GM19438 (cell line): ENCODE measurements at regions not wholly inside any gene's neighbourhood (a gene's known extent, or its start where the extent isn't known, plus 50 kb on each side); places are given as distances from the start of the nearest gene placed in this dataset.

Experiments used
- ATAC-seq: cut with Tn5 transposase; IDR thresholded peaks from one replicate; pipeline ENCODE4 v1.9.1; 2021; ENCODE audit warnings: low read depth; ENCODE audit not compliant: unreplicated experiment

DNA sequence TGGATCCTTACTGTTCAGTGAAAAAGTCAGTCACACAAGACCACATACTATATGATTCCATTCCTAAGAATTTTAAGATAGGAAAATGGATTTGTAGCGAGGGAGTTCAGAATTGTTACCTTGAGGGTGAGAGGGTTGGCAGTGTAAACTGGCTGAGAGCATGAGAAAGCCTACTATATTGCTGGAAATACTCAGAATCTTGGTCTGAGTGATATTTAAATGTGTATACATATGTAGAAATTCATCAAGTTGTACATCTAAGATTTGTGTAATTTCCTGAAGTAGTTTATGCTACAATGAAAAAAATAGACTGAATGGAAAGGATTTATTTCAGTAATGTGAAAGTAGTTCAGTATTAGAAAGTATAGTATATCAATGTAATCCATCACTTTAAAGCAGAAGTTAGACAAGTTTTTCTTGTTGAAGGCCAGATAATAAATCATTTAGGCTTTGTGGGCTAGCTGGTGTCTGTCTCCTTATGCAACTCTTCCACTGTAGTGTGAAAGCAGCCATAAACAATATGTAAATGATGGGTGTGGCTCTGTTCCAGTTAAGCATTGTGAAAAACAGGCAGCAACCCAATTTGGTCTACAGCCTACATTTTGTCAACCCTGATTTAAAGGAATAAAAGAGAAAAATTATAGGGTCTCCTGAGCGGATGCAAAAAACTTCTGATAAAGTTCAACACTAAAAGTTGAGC is 127.2 kb upstream of the THY1 start:
- no peak for ATAC-seq

DNA sequence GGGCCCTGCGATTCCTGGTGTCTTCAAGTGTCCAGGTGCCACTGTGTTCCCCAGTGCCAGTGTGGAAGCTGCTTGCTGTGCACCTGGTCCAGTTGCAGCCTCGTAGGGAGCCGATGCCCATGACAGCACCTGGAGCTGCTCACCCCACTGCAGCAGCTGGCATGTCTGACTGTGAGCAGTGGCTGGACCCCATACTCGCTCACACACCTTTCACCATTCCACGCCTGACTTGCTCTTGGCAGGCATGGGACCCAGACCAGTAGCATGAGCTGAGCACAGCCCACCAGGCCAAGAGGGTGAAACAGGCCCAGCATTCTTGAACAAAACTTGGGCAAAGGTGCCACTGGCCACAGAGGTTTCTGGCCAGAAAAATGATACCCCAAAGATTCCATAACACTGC is 124.5 kb upstream of the THY1 start:
- no peak for ATAC-seq

DNA sequence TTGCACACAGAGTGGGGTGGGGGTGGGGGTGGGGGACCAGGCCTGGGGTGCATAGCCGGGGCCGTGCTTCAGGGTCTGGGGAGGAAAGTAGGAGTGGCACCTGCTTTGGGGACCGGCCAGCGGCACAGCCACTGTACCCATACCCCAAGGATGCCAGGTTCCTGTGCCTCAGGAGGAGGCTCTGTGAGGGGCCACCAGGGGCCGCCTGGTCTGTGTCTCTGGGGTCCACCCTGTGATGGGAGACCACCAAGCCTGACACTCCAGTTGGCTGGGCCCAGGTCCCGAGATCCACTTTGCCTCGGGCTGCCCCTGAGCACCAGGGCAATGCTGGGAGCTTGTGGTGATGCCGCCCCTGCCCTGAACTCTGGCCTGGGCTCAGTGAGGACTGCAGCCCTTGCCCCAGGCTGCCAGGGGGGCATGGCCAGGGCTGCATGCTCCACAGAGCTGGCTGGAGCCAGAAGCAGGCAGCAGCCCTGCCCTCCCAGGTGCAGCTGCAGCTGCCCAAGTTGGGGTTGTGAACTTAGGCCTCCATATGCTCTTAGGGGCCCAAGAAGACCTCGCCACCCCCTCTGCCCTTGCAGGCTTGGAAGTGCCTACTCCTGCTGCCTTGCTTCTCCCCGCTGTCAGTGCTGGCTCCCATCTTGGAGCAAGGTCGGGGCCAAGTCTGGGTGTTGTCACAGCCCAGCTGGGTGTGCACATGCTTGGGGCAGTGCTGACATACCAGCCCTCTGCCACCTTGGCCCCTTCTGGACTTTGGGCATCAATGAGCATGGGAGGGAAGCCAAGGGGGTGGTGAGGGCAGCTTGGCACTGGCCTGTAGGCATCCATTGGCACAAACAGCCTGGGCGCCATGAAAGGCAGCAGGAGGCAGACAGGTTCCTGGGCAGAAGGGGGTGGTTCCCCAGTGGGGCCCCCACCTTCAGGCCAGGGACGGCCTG is 123.3 kb upstream of the THY1 start:
- no peak for ATAC-seq

DNA sequence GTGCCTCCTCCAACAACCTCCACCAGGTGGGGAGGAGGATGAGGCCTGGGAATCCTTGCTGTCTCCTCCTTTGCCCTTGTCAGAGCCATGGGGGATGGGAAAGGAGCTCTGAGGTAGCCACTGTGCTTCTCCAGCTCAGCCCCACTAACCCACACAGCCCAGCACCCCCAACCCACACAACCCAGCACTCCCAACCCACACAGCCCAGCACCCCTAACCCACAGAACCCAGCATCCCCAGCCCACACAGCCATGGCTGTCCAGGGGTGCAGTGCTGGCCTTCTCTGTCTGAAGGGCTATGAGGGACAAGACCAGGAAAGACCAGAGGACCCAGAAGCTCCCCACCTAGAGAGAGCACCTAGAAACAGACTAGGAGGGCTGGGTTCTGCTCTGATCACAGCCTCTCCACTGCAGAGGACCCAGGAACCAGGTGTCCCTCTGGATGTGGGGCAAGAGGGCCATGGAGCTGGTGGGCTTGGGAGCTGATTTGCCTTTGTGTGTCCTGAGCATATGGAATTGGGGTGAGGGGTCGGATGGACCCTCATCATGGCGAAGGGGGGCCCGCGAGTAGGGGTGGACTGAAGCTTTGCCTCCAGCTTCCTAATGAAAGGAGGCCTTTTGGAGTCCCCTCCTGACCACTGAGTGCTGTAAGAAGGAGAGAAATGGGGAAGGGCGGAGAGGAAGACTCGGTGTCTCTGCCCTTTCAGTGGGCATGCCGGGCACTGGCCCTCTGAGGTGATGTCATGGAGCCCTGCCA is 117.6 kb upstream of the THY1 start:
- no peak for ATAC-seq

DNA sequence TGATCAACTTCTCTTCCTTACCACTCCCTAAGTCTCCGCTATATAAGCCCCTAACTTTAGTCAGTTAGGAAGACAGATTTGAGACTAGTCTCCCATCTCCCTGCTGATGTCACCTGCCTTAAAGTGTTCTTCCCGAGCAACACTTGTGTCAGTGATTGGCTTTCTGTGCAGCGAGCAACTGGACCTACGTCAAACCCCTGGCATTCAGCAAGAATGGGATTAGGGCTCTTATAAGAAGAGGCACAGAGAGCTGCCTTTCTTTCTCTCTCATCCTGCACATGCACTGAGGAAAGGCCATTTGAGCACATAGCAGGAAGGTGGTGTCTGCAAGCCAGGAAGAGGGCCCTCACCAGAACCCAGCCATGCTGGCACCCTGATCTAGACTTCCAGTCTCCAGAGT is 116.6 kb upstream of the THY1 start:
- ATAC-seq, result no peak

DNA sequence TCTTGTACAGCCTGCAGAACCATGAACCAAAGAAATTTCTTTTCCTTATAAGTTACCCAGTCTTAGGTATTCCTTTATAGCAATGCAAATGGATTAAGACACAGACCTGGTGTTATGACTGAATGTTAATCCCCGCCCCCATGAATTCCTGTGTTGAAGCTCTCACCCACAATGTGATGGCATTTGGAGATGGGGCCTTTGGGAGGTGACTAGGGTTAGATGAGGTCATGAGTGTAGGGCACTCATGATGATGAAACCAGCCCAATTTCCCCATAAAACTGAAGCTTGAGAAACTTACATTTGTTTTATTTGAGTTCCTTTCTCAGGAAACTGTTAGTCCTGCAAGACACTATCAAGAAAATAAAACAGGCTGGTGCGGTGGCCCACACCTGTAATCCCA is 115.8 kb upstream of the THY1 start:
- no peak for ATAC-seq

DNA sequence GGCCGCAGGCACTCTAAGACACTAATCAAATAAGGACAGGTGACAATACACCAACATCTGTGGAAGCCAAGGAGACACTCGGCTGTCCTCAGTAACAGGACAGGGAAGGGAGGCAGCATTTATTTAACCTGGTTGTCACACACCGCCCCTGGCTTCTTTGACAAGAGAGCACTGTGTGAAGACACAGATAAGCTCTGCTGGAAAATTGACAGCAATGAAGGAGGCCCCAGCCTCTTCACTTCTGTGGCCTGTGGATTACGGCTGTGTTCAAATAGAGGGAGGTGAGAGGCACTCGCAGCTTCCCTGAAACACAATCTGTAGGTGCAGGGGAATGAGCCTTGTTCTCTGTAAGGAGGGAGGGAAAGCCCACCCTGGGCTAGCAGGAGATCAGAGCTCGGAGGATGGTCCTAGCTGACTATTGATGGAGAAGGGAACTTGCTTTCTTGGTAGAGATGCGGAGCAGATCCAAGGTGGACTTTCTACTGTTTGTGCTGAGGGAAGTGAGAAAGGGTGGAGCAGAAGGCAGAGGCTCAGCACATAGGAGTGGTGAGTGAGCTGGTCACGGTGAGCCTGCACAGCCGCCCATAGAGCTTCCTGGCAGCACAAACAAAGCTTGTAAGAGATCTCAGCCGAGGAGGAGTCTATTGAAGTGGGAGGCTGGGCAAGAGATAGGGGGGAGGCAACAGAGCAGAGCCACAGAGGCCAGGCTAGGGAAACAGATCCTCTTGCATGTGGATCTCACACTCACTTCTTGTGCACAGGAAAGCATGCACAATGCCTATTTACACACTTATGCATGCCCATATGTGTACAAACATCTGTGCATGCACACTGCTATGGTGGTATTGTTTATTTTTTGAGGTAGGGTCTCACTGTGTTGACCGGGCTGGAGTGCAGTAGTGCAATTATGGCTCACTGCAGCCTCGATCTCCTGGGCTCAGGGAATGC is 114.6 kb upstream of the THY1 start:
- ATAC-seq, result no peak

DNA sequence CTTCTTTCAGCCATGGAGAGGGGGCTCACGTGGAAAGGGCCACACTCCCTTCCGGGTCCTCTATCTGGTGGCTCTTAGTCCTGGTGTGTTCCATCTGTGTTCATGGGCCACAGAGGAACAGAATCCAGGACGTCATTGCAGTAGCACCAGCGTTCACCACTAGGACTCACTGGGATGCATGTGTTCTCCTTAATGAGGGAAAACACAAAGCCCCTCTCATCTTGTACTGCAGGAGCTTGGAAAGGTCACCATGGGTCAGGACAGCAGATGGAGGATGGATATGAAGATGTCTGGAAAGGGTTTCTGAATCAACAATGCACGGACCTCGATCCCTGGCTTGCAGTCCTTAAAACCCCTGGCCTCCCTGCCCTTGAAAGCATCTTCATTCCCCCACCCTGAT is 113.8 kb upstream of the THY1 start:
- no peak for ATAC-seq

DNA sequence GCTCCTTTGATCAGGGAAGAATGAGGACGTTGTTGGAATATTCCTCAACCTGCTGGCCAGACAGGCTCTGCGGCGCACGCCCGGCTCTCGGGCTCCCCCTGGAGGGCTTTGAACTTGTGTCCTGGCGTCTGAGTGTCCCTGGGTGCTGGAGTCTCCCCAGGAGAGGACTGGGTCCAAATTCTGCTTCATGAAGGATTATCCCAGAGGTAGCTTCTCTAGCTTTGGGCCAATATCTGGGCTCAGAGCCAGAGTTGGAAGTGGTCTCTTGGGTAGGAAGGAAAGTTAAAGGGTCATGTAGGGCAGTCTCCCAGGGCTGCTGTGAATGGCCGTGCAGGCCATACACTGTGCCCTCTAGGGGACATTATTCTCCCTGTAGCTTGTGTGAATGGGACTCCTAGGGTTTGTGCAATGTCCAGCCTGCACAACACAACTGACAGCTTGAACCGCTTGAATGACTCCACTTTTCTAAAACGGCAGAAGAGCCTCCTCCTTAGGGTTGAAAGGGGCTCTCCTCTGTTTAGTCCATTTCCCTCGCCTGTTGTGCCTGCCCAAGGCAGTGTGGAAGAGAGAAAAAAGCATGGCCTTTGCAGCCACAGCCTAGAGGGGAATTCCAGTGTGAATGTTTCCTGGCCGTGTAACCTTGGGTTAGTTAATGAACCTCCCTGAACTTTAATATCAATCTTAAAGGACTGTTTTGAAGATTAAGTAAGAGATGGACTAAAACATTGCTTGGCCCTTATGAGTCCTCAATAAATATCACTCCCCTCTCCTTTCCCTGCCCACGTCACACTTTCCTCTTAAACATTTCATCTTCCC is 111.2 kb upstream of the THY1 start:
- ATAC-seq, result no peak

DNA sequence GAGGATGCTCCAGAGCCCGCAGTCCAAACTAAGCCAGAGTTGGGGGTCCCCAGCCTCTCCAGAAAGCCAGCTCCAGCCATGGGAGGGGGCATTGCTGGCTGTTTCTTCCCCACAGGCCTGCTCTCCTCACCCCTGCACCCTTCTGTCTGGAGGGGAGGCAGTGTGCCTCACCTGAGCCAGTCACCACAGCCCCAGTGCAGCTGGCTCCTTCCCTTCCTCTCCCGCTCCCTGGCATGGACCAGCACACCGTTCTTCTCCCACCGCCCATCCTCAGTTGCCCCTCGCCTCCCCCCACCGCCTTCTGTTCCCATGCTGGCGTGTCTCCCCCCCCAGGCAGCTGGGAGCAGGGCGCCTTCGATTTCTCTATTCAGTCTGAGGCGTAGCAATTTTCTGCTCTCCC is 110.5 kb upstream of the THY1 start:
- ATAC-seq, result no peak

DNA sequence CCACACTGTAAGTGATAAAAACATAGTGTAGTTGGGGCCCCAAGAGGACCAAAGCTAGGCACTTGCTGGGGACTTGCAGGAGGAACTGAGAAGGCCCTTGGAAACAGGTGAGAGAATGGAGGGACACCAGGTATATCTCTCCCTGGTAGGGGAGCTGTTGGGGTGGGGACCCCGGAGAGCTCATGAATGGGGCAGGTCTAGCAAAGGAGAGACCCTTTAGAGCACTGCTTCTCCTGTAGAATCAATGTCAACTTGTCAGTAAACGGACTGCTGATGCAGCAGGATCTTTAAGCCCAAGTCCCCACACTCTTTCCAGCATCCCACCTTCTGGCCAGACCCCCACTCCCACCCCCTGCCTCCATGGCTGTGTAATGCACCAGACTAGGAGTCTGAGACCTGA is 109.6 kb upstream of the THY1 start:
- no peak for ATAC-seq

DNA sequence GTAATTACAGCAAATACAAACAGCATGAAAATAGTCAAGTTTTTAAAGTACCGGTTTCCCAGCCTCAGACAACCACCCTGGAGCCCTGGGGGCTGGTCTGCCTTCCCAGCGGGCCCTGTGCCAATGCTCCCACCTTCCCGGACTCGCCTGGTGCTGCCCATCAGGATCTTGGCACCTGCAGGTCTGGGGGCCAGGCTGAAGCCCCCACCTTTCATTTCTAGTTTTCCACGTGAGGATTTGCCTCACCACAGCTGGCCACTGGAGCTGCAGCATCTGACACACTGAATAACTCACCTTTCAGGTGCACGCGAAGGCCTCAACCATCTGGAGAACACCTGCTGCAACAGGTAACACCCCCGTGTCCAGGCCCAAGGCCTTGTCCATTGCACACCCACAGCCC is 108.7 kb upstream of the THY1 start:
- no peak for ATAC-seq

DNA sequence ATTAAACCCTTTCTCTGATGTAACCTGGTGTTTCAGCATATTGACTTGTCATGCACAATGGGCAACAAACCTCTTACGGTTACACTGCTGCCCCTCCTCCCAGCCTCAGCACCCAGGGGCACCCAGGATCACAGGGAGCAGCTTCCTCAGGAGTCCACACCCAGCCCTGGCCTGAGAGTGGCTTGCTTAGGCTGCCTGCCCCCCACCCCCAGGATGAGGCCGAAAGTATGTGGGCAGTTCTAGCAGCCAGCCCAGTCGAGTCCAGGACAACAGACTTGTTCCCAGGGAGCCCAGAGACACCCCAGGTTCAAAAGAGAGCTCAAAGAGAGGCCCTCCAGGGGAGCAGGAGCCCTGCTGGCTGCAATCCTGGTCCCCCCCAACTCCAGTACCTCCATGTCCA is 108.1 kb upstream of the THY1 start:
- no peak for ATAC-seq

DNA sequence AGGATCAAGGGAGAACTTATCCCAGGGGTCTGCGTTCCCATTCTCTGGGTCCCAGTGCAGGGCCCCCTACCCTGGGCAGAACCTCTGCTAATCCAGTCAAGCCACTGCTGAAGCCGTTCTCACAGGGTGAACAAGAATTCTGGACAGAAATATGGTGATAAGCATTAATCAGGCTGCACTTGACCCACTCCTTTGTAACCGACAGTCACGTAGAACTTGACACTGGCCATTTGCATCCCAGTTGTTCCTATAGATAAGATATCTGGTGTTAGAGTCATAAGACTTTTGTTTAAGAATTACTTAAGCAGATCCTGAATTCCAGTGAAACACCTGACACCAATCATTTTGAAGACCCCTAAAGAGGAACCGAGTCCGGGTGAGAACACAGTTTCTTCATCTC is 107.5 kb upstream of the THY1 start:
- ATAC-seq, result no peak

DNA sequence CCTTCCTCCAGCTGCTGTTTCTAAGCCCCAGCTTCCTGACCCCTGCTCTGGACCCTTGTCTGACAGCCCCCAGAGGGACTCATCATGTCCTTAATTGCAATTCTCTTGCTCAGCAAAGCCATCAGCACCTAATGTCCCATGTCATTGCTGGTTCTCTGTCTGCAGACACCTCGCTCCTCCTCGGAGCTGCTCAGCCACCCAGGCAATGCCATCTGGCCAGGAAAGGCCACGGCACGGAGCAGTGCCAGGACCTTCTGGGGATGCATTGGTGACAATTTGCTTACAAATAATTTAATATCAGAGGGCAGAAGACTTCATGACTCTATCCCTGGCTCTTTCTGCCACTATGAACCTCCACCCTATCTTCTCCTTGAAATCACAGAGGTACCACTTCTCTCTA is 107.0 kb upstream of the THY1 start:
- ATAC-seq, result no peak

DNA sequence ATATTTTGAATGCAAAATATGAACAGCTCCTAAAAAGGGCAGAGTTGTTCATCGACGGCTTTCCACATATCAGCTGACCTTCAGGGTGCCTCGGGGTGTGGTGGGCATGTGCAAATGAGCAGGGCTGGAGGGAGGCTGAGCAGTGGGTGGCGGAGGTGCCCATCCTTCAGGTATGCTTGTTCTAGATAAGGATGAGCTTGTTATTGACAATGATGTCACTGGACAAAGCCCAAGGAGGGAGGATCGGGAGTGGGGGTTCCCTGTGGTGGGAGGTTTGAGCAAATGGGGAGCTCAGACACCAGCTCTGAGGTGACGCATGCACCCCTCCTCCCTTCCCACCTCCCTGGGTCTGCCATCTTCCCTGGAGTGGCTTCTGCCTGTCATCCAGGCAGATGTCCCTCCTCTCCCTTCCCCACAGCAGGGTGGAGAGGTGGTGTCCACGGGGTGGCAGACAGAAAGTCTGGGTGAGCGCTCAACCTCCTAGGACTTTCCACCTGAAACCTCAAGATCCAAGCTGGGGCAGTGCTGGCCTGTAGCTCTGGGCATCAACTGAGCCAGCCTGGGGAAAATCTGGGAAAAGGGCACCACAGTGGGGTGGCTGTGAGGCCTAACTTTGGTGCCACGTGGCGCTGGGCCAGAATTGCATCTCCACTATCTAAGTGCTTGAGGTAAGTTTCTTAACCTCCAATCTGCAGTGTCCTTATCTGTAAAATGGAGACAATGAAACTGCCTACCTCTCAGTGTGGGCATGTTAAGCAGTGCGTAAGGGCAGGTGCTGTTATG is 106.3 kb upstream of the THY1 start:
- no peak for ATAC-seq

DNA sequence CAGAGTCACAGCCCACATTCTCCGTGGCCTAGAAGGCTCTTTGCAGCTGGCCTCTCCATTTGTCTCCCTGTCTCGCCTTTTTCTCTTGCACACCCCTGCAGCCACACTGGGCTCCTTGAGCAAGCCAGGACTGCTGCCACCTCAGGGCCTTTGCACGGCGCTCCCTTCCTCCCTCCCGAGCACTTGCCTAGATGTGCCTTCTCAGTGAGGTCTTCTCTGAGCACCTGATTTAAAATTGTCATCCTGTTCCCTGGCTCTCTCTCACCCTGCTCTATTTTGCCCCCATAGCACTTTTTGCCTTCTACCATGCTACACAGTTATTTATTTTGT is 102.9 kb upstream of the THY1 start:
- no peak for ATAC-seq

DNA sequence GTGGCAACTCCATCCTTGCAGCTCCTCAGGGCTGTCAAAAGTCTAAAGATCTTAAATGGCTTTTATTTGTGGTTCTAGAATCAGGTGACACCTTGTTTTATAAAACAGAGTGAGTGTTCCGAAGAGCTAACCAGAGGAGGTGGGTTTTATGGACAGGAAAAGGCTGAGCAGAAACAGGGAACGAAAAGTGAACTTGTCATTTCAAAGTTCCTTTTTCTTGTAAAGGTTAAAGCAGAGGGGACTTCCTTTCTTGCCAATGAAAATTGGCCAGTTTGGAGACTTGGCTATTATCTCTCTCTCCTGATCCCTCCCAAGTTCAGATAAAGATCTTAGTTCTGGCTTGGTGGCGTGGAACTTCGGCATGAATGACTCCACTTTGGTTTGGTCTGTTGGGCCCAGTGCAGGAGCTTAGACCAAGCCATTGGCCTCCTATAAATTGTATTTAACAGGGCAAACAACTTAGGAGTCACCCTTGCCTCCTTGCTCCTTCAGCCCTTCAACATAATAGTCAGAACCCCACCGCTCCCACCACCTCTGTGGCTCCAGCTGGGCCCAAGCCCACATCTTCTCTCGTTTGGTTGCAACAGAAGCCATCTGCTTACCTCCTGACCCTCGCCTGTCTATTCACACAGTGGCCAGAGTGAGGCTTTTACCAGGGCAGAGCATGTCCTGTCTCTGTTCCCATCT is 102.4 kb upstream of the THY1 start:
- ATAC-seq, result no peak
